ENCODE measurements at regions not wholly inside any gene's neighbourhood (a gene's known extent, or its start where the extent isn't known, plus 50 kb on each side); places are given as distances from the start of the nearest gene placed in this dataset.

GRCh38 chrX:83186632-83187031 lies 321.5 kb upstream of the POU3F4 start:
- no peak overlapping the region for H3K27ac ChIP-seq
- H3K9me3 ChIP-seq: no peaks in the 10 kb centered on the region
- ChIA-PET POLR2A (no interaction called here), CTCF (interaction anchor here (0.6 kb wide), 1 partner anchor 266 kb away, joined by 3 read pairs; no protein-coding TSS in a partner anchor)
- H3K4me1 ChIP-seq: no peaks in the 10 kb centered on the region
- FAIRE-seq (no peak), ATAC-seq (no peak), DNase-seq (ENCODE audit: low read depth in 1 of 2, low spot score in 1 of 2) (no peak)
- TF ChIP-seq NFE2L2 (conservative IDR thresholded peaks at IDR 0.05; ENCODE audit: low read length): no peak
- no peak for TF ChIP-seq FOSB (CRISPR knock-in tag; IDR thresholded peaks at IDR 0.05)
- TF ChIP-seq FOSL2 (IDR thresholded peaks at IDR 0.05): no peak
- no peak for TF ChIP-seq FOSL2 (CRISPR knock-in tag; IDR thresholded peaks at IDR 0.05)
- TF ChIP-seq PHF8 (IDR thresholded peaks at IDR 0.05; ENCODE audit: borderline replicate concordance, low read depth): no peak
- no peak for TF ChIP-seq EHMT2 (IDR thresholded peaks at IDR 0.05; ENCODE audit: low read depth)
- TF ChIP-seq REST (IDR thresholded peaks at IDR 0.05): no peak
- TF ChIP-seq NPAS2 (CRISPR knock-in tag; IDR thresholded peaks at IDR 0.05; ENCODE audit: borderline replicate concordance): no peak
- TF ChIP-seq RNF2 (IDR thresholded peaks at IDR 0.05; ENCODE audit: borderline replicate concordance, low read depth): no peak
- TF ChIP-seq BHLHE40 (IDR thresholded peaks at IDR 0.05; ENCODE audit: low read depth, low read length): no peak
- no peak for TF ChIP-seq MAX (IDR thresholded peaks at IDR 0.05)
- no peak for TF ChIP-seq NR3C1 (IDR thresholded peaks at IDR 0.05)
- TF ChIP-seq ZSCAN20 (CRISPR knock-in tag; IDR thresholded peaks at IDR 0.05): no peak
- TF ChIP-seq CEBPB (IDR thresholded peaks at IDR 0.05): no peak
- no peak for TF ChIP-seq E2F6 (IDR thresholded peaks at IDR 0.05; ENCODE audit: borderline replicate concordance, low read depth)
- TF ChIP-seq ZNF302 (CRISPR knock-in tag; IDR thresholded peaks at IDR 0.05): no peak
- TF ChIP-seq RARB (CRISPR knock-in tag; IDR thresholded peaks at IDR 0.05): no peak
- H3K4me3 ChIP-seq: no peak overlapping the region
- no peak overlapping the region for H3K4me2 ChIP-seq
- 49% methylated on average over 10 of the region's 17 CpGs for WGBS (ENCODE audit: missing lambda C conversion rate)

All from A549 (cell line).